KMS-11 (cell line): ENCODE measurements at regions not wholly inside any gene's neighbourhood (a gene's known extent, or its start where the extent isn't known, plus 50 kb on each side); places are given as distances from the start of the nearest gene placed in this dataset.

Experiments used
- H2AFZ ChIP-seq: fragments of 200-600 bp; sonication (generic); 2 replicates; pipeline ENCODE4 v1.6.1; 2016; ENCODE audit warnings: antibody characterized with exemption, mixed run types, low read depth
- H3K27ac ChIP-seq: fragments of 200-600 bp; sonication (generic); 2 replicates; pipeline ENCODE4 v1.6.1; 2016; ENCODE audit warnings: mild to moderate bottlenecking, mixed run types
- H3K27me3 ChIP-seq: fragments of 200-600 bp; sonication (generic); 2 replicates; pipeline ENCODE4 v1.6.1; 2017; ENCODE audit warnings: mild to moderate bottlenecking, low read depth, mixed run types, moderate library complexity; ENCODE audit not compliant: insufficient read depth
- H3K36me3 ChIP-seq: fragments of 200-600 bp; sonication (generic); 2 replicates; pipeline ENCODE4 v1.6.1; 2017; ENCODE audit warnings: mild to moderate bottlenecking, mixed run types; ENCODE audit not compliant: insufficient read depth
- H3K4me1 ChIP-seq: fragments of 200-600 bp; sonication (generic); 2 replicates; pipeline ENCODE4 v1.6.1; 2016; ENCODE audit warnings: mild to moderate bottlenecking, low read depth, mixed run types; ENCODE audit not compliant: poor library complexity, severe bottlenecking
- H3K4me2 ChIP-seq: fragments of 200-600 bp; sonication (generic); 2 replicates; pipeline ENCODE4 v1.7.0; 2016; ENCODE audit warnings: mild to moderate bottlenecking, mixed run types
- H3K4me3 ChIP-seq: fragments of 200-600 bp; sonication (generic); IDR thresholded peaks from 2 replicates; pipeline ENCODE4 v1.6.1; 2017; ENCODE audit warnings: low read depth, low read length, mixed read lengths; ENCODE audit not compliant: insufficient read depth
- H3K79me2 ChIP-seq: fragments of 200-600 bp; sonication (generic); 2 replicates; pipeline ENCODE4 v1.6.1; 2016; ENCODE audit warnings: low read depth, mixed run types; ENCODE audit not compliant: insufficient read depth
- H3K9ac ChIP-seq: fragments of 200-600 bp; sonication (generic); 2 replicates; pipeline ENCODE4 v1.6.1; 2016; ENCODE audit warnings: mild to moderate bottlenecking, mixed run types
- H4K20me1 ChIP-seq: fragments of 200-600 bp; sonication (generic); 2 replicates; pipeline ENCODE4 v1.6.1; 2016; ENCODE audit warnings: mild to moderate bottlenecking, mixed run types; ENCODE audit not compliant: insufficient read depth
- TF ChIP-seq, protein P1 (sequence below): fragments of 200-600 bp; sonication (generic); conservative IDR thresholded peaks from 2 replicates; pipeline ENCODE4 v1.6.1; 2017; ENCODE audit warnings: low read depth, mild to moderate bottlenecking, antibody characterized with exemption, low read length, moderate library complexity, mixed read lengths

DNA sequence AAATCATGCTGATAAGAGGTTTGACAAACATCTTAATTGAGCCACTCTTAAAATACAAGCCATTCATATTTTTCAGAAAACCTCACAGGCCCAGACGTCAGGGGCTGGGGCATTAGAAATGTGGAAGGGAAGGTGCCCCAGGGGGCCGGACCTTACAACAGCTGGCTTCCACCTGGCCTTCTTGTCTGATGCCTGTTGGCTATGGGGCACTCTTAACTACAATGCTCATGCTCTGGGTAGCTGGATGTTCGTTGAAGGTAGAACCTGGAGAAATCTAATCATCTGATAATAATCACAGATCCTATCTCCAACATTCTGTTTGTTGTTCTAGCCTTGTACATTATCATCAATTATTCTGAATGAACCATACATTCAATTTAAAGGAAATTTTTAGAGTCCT lies 156.9 kb upstream of the SOX11 start:
- no peaks in the 10 kb centered on the region for H3K4me1 ChIP-seq
- no peak overlapping the region for H3K27ac ChIP-seq
- TF ChIP-seq, protein P1, sequence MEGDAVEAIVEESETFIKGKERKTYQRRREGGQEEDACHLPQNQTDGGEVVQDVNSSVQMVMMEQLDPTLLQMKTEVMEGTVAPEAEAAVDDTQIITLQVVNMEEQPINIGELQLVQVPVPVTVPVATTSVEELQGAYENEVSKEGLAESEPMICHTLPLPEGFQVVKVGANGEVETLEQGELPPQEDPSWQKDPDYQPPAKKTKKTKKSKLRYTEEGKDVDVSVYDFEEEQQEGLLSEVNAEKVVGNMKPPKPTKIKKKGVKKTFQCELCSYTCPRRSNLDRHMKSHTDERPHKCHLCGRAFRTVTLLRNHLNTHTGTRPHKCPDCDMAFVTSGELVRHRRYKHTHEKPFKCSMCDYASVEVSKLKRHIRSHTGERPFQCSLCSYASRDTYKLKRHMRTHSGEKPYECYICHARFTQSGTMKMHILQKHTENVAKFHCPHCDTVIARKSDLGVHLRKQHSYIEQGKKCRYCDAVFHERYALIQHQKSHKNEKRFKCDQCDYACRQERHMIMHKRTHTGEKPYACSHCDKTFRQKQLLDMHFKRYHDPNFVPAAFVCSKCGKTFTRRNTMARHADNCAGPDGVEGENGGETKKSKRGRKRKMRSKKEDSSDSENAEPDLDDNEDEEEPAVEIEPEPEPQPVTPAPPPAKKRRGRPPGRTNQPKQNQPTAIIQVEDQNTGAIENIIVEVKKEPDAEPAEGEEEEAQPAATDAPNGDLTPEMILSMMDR = no peak
- no peaks in the 10 kb centered on the region for H4K20me1 ChIP-seq
- no peaks in the 10 kb centered on the region for H3K36me3 ChIP-seq
- no peaks in the 10 kb centered on the region for H3K79me2 ChIP-seq
- no peak overlapping the region for H2AFZ ChIP-seq
- no peak overlapping the region for H3K4me3 ChIP-seq
- no peaks in the 10 kb centered on the region for H3K27me3 ChIP-seq
- H3K9ac ChIP-seq = no peak overlapping the region
- no peak overlapping the region for H3K4me2 ChIP-seq

DNA sequence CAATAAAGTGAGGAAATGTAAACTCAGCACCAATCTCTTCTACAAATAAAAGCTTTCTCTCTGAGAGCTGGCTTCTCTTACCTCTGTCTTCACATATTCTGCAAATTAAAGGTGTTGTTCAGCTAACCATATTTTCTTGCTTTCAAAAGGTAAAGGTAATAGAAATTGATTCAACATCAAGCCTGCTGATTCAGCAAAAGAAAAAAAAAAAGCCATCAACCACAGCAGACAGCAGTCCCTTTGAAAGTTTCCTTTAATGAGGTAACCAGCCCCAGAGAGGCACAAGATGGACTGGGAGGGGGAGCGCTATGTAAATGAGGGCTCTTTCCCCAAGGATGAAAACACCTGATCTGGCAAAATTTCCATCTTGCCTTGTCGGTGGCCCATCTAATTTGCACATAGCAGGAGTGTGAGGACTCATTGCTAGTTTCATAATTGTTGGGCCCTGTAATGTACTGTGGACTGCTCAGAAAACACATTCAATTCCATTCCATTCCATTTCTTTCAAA lies 154.9 kb upstream of the SOX11 start:
- Histone ChIP-seq H3K9ac (no peak overlapping the region), H3K27ac (no peak overlapping the region), H2AFZ (no peak overlapping the region), H3K4me2 (no peak overlapping the region), H3K4me3 (no peak overlapping the region), H3K4me1 (no peaks in the 10 kb centered on the region), H4K20me1 (no peaks in the 10 kb centered on the region), H3K36me3 (no peaks in the 10 kb centered on the region), H3K27me3 (no peaks in the 10 kb centered on the region), H3K79me2 (no peaks in the 10 kb centered on the region)
- TF ChIP-seq, protein P1 = no peak

DNA sequence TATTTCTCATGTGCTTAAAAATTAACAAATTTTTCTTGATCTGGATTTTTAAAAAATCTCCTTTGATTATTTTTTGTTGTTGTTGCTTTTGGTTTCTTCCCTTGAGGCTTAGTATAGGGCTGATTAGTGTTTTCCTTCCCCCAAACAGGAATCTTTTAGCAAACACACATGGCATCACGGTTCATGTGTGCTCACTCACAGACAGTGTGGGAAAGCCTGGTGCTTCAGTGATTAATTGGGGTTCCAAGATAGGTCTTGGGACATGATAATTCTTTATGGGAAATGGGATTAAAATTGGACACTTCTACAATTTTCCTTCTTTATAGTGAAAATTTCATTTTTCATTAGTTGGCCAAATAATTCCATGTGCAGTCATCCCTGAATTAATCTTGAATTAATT lies 153.9 kb upstream of the SOX11 start:
- Histone ChIP-seq H3K27ac (no peak overlapping the region), H3K4me1 (no peaks in the 10 kb centered on the region), H3K27me3 (no peaks in the 10 kb centered on the region), H4K20me1 (no peaks in the 10 kb centered on the region), H3K79me2 (no peaks in the 10 kb centered on the region), H3K4me3 (no peak overlapping the region), H3K4me2 (no peak overlapping the region), H2AFZ (no peak overlapping the region), H3K9ac (no peak overlapping the region), H3K36me3 (no peaks in the 10 kb centered on the region)
- TF ChIP-seq, protein P1 = no peak

DNA sequence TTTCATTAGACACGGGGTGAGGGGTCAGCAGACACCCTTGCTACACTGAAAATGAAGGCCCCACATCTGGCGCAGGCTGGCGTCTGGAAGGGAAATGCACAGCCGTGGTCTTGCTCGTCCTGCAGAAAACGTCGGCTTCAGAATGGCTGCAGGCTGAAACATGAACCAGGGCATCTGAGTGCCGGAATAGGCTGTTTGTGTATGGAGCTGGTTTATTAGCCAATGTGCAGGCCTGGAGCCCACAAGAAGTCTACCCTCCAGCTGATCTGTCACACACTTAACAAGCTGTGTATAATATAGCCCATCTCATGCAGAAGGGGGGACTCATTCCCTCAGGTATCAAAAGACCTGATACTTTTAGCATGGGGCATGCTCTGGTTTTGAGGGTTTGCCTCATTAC lies 153.4 kb upstream of the SOX11 start:
- TF ChIP-seq, protein P1 = no peak
- no peaks in the 10 kb centered on the region for H4K20me1 ChIP-seq

More for the DNA sequence above, 153.4 kb upstream of the SOX11 start:
- no peak overlapping the region for H3K4me3 ChIP-seq
- H3K27ac ChIP-seq = no peak overlapping the region
- no peak overlapping the region for H3K9ac ChIP-seq
- H3K36me3 ChIP-seq = no peaks in the 10 kb centered on the region
- no peak overlapping the region for H3K4me2 ChIP-seq
- H3K4me1 ChIP-seq = no peaks in the 10 kb centered on the region
- H2AFZ ChIP-seq = no peak overlapping the region
- H3K27me3 ChIP-seq = no peaks in the 10 kb centered on the region
- no peaks in the 10 kb centered on the region for H3K79me2 ChIP-seq
